DOHH2 (cell line): ENCODE measurements at regions not wholly inside any gene's neighbourhood (a gene's known extent, or its start where the extent isn't known, plus 50 kb on each side); places are given as distances from the start of the nearest gene placed in this dataset.

ENCODE experiments used
- H3F3A ChIP-seq: fragments of 200-600 bp; sonication (generic), shearing (Covaris generic); 2 replicates; pipeline ENCODE4 v1.6.0; 2016; ENCODE audit warnings: antibody characterized with exemption, mild to moderate bottlenecking; ENCODE audit not compliant: control insufficient read depth, insufficient read depth
- H3K27ac ChIP-seq: fragments of 200-600 bp; sonication (generic); 2 replicates; pipeline ENCODE4 v1.5.1; 2014; ENCODE audit warnings: low read depth, mild to moderate bottlenecking, low read length, moderate library complexity
- H3K27me3 ChIP-seq: fragments of 200-600 bp; sonication (generic); 2 replicates; pipeline ENCODE4 v1.6.1; 2014; ENCODE audit warnings: mild to moderate bottlenecking, low read length, mixed read lengths; ENCODE audit not compliant: control insufficient read depth
- H3K36me3 ChIP-seq: fragments of 200-600 bp; sonication (generic); 2 replicates; pipeline ENCODE4 v1.6.1; 2014; ENCODE audit warnings: mild to moderate bottlenecking, low read length, moderate library complexity, mixed read lengths; ENCODE audit not compliant: control insufficient read depth
- H3K4me1 ChIP-seq: fragments of 200-600 bp; sonication (generic); 2 replicates; pipeline ENCODE4 v1.6.1; 2014; ENCODE audit warnings: mild to moderate bottlenecking, low read length, mixed read lengths; ENCODE audit not compliant: control insufficient read depth
- H3K4me2 ChIP-seq: fragments of 200-600 bp; sonication (generic); 2 replicates; pipeline ENCODE4 v1.6.0; 2014; ENCODE audit warnings: mild to moderate bottlenecking, low read length, moderate library complexity
- H3K4me3 ChIP-seq: fragments of 200-600 bp; sonication (generic); 2 replicates; pipeline ENCODE4 v1.5.1; 2014; ENCODE audit warnings: mild to moderate bottlenecking, low read length, mixed read lengths
- H3K79me2 ChIP-seq: fragments of 200-600 bp; sonication (generic); 2 replicates; pipeline ENCODE4 v1.6.1; 2014; ENCODE audit warnings: mild to moderate bottlenecking, low read length, mixed read lengths; ENCODE audit not compliant: control insufficient read depth
- H3K9me2 ChIP-seq: fragments of 200-600 bp; sonication (generic); replicated peaks from 2 replicates; pipeline ENCODE4 v1.6.1; 2014; ENCODE audit warnings: mild to moderate bottlenecking, low read length, mixed read lengths; ENCODE audit not compliant: control insufficient read depth
- H3K9me3 ChIP-seq: fragments of 200-600 bp; sonication (generic); 2 replicates; pipeline ENCODE4 v1.6.1; 2014; ENCODE audit warnings: antibody characterized with exemption, low read length, mixed read lengths; ENCODE audit not compliant: control insufficient read depth, insufficient read depth
- H4K20me1 ChIP-seq: fragments of 200-600 bp; sonication (generic); 2 replicates; pipeline ENCODE4 v1.6.0; 2014; ENCODE audit warnings: low read depth, mild to moderate bottlenecking, antibody characterized with exemption, low read length, moderate library complexity; ENCODE audit not compliant: control insufficient read depth, insufficient read depth
- CTCF ChIP-seq: fragments of 200-600 bp; sonication (generic); IDR thresholded peaks from one replicate; pipeline ENCODE4 v1.5.1; 2014; ENCODE audit warnings: antibody characterized with exemption, mild to moderate bottlenecking, low read depth, low read length; ENCODE audit not compliant: poor library complexity, severe bottlenecking
- EZH2phosphoT487 ChIP-seq: fragments of 200-600 bp; sonication (generic); IDR thresholded peaks from 2 replicates; pipeline ENCODE4 v1.6.1; 2017; ENCODE audit warnings: borderline replicate concordance, mild to moderate bottlenecking, antibody characterized with exemption, low read length, moderate library complexity, mixed read lengths

GRCh38 chr15:62622775-62623174 is 419.8 kb upstream of the TPM1 start:
- Histone ChIP-seq H3K9me3 (no peaks in the 10 kb centered on the region), H3K4me3 (no peak overlapping the region), H3K36me3 (no peaks in the 10 kb centered on the region), H3K9me2 (no peaks in the 10 kb centered on the region), H3F3A (no peaks in the 10 kb centered on the region), H4K20me1 (no peaks in the 10 kb centered on the region), H3K4me2 (no peak overlapping the region), H3K27me3 (peaks cover 1% of the 10 kb centered on the region; the same call in 1 of the 2 replicates), H3K4me1 (no peaks in the 10 kb centered on the region), H3K27ac (no peak overlapping the region), H3K79me2 (no peaks in the 10 kb centered on the region)
- TF ChIP-seq EZH2phosphoT487 (no peak), CTCF (no peak)

- Histone ChIP-seq H3K4me3 (no peak overlapping the region), H3K36me3 (no peaks in the 10 kb centered on the region), H3F3A (no peaks in the 10 kb centered on the region), H3K9me3 (no peaks in the 10 kb centered on the region), H3K79me2 (no peaks in the 10 kb centered on the region), H4K20me1 (no peaks in the 10 kb centered on the region), H3K4me2 (no peak overlapping the region), H3K4me1 (no peaks in the 10 kb centered on the region), H3K9me2 (no peaks in the 10 kb centered on the region), H3K27ac (no peak overlapping the region), H3K27me3 (peaks cover 5% of the 10 kb centered on the region; the same call in 1 of the 2 replicates)
- TF ChIP-seq EZH2phosphoT487 (no peak), CTCF (no peak)
Observed at GRCh38 chr15:62624547-62625378, 417.8 kb upstream of the TPM1 start.

GRCh38 chr15:62625429-62626033 is 417.0 kb upstream of the TPM1 start:
- Histone ChIP-seq H3K9me3 (no peaks in the 10 kb centered on the region), H3K27ac (no peak overlapping the region), H4K20me1 (no peaks in the 10 kb centered on the region), H3K36me3 (no peaks in the 10 kb centered on the region), H3F3A (no peaks in the 10 kb centered on the region), H3K9me2 (no peaks in the 10 kb centered on the region), H3K4me2 (no peak overlapping the region), H3K27me3 (peaks cover 5% of the 10 kb centered on the region; the same call in 1 of the 2 replicates), H3K79me2 (no peaks in the 10 kb centered on the region), H3K4me1 (no peaks in the 10 kb centered on the region), H3K4me3 (no peak overlapping the region)
- TF ChIP-seq CTCF (no peak), EZH2phosphoT487 (no peak)
